ENCODE measurements at regions not wholly inside any gene's neighbourhood (a gene's known extent, or its start where the extent isn't known, plus 50 kb on each side); places are given as distances from the start of the nearest gene placed in this dataset.

GRCh38 chr16:73883126-73883525, 413.5 kb upstream of the PSMD7 start:
- DNase-seq (ENCODE audit: low spot score): no peak

GRCh38 chr16:73882651-73883050, 414.0 kb upstream of the PSMD7 start:
- DNase-seq (ENCODE audit: low spot score): no peak

DNA sequence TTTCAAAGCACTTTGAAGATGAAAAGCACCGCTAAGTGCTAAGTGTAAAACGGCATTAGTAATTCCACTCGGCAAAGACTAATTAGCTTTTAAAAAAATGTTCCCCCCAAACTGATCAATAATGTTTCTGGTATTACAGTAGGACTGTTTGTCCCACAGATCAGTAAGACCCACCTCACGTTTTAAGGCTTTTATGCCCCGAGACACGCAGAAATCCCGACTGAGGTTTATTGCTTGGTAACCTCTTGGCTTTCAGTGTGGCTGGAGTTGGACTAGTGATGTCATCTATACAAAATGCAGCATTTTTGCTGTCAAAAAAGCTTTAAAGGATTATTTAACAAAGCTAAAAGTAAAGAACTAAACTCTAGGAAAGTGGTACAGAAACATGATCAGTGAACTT, 414.6 kb upstream of the PSMD7 start:
- no peak for DNase-seq (ENCODE audit: low spot score)

- DNase-seq (ENCODE audit: low spot score): no peak
Observed at GRCh38 chr16:73879621-73880020, 417.0 kb upstream of the PSMD7 start.

- no peak for DNase-seq (ENCODE audit: low spot score)
Observed at GRCh38 chr16:73878611-73879010, 418.0 kb upstream of the PSMD7 start.

DNA sequence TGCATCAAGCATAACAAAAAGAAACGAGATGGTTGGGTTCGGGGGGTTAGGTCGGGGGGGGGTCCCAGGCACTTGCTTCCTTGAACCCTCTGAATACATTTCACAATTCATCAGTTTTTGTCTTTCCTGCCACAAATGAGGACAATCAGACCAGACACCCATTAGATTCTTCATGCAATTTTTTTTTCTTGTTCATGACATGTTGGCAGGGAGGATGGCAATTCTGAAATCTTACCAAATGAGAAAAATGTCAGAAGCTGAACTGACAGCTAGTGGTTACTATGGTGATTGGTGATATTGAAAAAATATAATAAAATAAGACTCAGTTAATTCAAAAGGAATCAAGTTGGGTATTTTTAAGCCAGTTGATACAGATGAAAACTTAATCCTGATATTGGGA, 419.5 kb upstream of the PSMD7 start:
- no peak for DNase-seq (ENCODE audit: low spot score)

DNA sequence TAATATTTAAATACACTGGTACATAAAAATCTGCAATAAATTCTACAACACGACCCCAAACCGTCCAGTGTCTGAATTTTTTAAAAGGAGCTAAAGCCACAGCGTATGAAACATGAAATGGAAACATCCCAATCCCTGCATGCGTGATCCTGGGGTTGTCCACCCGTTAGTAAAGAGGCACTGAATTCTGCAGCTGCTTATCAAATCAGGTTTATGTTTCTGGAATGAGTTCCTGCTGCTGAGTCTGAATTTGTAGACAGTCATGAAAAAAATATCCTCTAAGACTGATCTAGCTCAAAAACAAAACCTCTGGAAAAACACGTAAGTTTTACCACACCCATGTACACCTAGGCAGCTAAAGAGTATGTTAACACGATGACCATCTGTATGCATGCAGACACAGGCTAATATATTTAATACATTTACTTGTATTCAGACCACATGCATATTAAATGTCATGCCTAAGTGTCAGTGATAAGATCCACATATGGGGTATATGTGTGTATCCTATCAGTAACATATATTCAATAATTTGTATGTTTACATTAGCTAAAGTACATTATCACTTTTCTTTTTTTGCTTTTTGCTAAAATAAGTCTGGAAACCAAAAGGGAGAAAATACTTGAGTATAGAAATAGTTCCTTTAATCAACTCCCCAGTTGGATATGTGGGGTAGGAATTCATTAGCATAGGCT, 420.5 kb upstream of the PSMD7 start:
- DNase-seq (ENCODE audit: low spot score): no peak

- DNase-seq (ENCODE audit: low spot score): no peak
Observed at GRCh38 chr16:73874324-73874723, 422.3 kb upstream of the PSMD7 start.

DNA sequence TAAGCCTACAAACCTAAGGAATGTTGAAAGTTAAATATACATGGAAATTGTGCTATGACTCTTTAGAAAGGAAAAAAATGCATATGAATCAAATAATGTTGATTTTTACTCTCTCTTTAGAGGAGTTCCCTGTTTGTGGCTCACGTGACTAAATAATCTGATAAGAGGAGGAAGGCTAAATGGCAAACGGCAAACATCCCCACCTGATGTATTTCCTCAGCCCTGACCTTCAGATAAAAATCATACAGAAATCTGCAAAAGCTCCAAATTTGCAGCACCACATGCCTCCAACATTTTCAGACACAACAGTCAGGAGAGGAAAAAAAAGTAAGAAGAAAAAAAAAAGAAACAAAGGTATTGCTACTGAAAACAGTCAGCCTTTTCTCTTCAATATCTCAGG, 423.0 kb upstream of the PSMD7 start:
- DNase-seq (ENCODE audit: low spot score): no peak

GRCh38 chr16:73872856-73873255, 423.8 kb upstream of the PSMD7 start:
- no peak for DNase-seq (ENCODE audit: low spot score)

DNA sequence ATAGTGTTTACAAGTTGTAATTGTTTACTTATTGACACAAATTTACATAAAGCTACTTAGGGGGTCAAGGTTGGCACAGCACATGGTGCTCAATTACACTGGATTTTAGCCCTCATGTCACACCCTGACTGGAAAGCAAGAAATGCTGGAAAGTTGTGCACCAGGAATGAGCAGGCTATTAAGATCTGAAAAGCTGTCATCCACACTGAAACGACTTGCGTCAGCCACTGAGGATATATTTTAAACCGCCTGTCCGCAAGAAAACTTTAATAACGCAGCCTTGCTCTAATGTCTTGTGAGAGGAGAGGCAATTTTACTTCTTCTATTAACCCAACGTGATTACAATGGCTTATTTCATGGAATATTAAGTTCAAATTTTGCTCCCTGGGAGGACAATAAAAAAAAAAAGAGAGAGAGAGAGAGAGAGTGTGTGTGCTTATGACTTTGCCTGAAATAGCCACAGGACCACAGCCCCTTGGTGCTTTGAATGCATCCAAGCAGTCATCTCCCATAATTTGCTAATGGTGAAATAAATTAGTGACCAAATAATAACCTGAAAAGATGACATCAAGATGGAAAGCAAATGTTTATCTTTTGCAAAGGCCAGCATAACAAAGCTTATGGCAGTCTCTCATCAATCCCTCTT, 425.4 kb upstream of the PSMD7 start:
- no peak for DNase-seq (ENCODE audit: low spot score)

DNA sequence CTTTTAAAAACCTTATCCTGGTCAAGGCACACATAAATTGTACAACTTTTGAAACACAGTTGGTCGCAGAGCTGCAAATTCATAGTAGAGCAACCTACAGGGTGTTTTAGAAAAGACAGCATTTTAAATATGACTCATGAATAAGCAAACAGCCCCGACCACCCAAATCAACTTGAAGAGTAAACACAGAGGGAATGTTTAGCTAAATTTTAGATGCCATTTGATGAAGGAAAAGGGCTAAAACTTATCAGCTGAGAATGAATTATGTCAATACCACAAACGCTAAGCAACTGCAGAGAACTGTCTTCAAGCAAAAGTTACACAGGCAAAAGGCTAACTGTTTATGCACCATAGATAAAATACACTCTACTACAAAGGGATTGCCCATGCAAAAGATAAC, 427.5 kb upstream of the PSMD7 start:
- no peak for DNase-seq (ENCODE audit: low spot score)

GRCh38 chr16:73864868-73865267, 431.7 kb upstream of the PSMD7 start:
- no peak for DNase-seq (ENCODE audit: low spot score)

- DNase-seq (ENCODE audit: low spot score): no peak
Observed at GRCh38 chr16:73858326-73858725, 438.3 kb upstream of the PSMD7 start.

- no peak for DNase-seq (ENCODE audit: low spot score)
Observed at GRCh38 chr16:73853968-73854367, 442.6 kb upstream of the PSMD7 start.

GRCh38 chr16:73852561-73852960, 444.1 kb upstream of the PSMD7 start:
- DNase-seq (ENCODE audit: low spot score): no peak

DNA sequence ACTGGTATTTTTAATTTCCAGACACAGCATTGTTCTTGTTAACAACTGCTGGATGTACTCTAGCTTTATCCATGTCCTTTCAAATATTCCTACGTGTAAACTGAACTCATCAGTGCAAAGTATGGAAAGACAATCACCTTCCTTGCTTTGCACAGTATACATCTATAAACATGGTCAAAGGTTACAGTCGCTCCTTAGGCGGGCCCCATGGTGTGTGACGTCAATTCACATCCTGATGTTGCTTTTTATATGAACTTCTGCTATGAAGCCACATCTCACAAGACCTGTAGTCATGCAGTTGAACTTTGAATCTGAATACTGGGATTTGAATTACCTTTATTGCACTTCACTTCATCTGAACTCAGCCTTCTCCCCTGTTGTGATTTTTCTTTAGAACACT, 447.6 kb upstream of the PSMD7 start:
- DNase-seq (ENCODE audit: low spot score): no peak

- no peak for DNase-seq (ENCODE audit: low spot score)
Observed at GRCh38 chr16:73847090-73847489, 449.5 kb upstream of the PSMD7 start.

- DNase-seq (ENCODE audit: low spot score): no peak
Observed at GRCh38 chr16:73846356-73846755, 450.3 kb upstream of the PSMD7 start.

GRCh38 chr16:73846007-73846330, 450.6 kb upstream of the PSMD7 start:
- no peak for DNase-seq (ENCODE audit: low spot score)

DNA sequence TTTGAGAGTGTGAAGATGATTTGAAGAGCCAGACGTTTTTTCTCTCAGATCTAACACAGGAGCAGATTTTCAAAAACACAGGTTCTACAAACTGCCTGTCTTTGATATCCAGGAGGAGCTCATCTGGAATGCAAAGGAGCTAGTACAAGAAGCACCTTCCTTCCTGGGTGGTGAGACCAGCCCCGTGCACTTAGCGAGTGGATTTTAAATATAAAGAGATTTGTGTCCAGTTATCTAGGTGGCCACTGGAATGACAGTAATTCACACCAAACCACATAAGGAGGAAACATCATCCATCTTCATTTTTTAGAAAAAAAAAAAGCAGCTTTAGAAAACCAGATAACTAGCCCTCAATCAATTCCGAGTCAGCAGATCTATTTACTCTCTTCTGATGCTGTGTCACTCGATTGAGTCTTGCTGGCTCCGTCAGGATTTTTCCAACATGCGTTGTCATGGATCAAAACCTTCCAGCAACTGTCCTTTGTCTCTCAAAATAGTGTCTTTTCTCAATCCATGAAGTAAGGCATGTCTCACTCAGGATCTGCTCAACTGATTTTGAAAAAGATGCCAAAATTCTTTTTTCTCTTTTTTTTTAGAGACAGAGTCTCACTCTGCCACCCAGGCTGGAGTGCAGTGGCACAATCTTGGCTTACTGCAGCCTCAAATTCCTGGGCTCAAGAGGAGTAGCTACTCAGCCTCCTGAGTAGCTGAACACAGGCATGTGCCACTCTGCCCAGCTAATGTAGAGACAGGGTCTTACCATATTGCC, 451.2 kb upstream of the PSMD7 start:
- no peak for DNase-seq (ENCODE audit: low spot score)

GRCh38 chr16:73840728-73841127, 455.9 kb upstream of the PSMD7 start:
- no peak for DNase-seq (ENCODE audit: low spot score)

GRCh38 chr16:73831220-73831619, 465.4 kb upstream of the PSMD7 start:
- no peak for DNase-seq (ENCODE audit: low spot score)
